SK-N-SH (cell line): ENCODE measurements at regions not wholly inside any gene's neighbourhood (a gene's known extent, or its start where the extent isn't known, plus 50 kb on each side); places are given as distances from the start of the nearest gene placed in this dataset.

Experiments
- CTCF ChIA-PET: fragments of 300-600, 350-600 bp; formaldehyde crosslinking; extraction: SDS; loops from one replicate; lab custom pipeline; 2021; lab: Yijun Ruan, JAX
- POLR2A ChIA-PET: fragments of 350-600 bp; sonication (Branson Sonifier 250); formaldehyde crosslinking; extraction: SDS; loops from one replicate; lab custom pipeline; 2020; ENCODE audit warnings: antibody characterized with exemption, inconsistent platforms; lab: Yijun Ruan, JAX
- DNase-seq: peaks from one replicate; pipeline ENCODE4 v3.0.0; 2012
- H2AFZ ChIP-seq: fragments of 200-600 bp; sonication (generic); 2 replicates; pipeline ENCODE4 v1.8.1; 2016; ENCODE audit warnings: antibody characterized with exemption, mild to moderate bottlenecking, low read depth
- H3F3A ChIP-seq: fragments of 200-600 bp; sonication (generic); replicated peaks from 2 replicates; pipeline ENCODE3; 2016; ENCODE audit warnings: antibody characterized with exemption, mild to moderate bottlenecking; ENCODE audit not compliant: insufficient read depth
- H3K27ac ChIP-seq, 2 experiments: fragments of 200-500 bp in 1 of 2; fragments of 200-600 bp in 1 of 2; sonication (Bioruptor generic) in 1 of 2; sonication (generic), shearing (Covaris generic) in 1 of 2; 2 replicates each; pipeline versions ENCODE4 v1.5.1 to v1.6.1; 2014 to 2016; ENCODE audit warnings: low read depth in 2 of 2, inconsistent platforms in 1 of 2, low read length in 1 of 2, mild to moderate bottlenecking in 1 of 2, mixed read lengths in 1 of 2
- H3K27me3 ChIP-seq: fragments of 200-600 bp; sonication (generic), shearing (Covaris generic); 2 replicates; pipeline ENCODE4 v1.6.1; 2016; ENCODE audit warnings: mixed run types; ENCODE audit not compliant: insufficient read depth
- H3K36me3 ChIP-seq, 2 experiments: fragments of 200-500 bp in 1 of 2; fragments of 200-600 bp in 1 of 2; sonication (Bioruptor generic) in 1 of 2; sonication (generic) in 1 of 2; replicated peaks in 1 of 2; 2 replicates each; pipeline versions ENCODE3 to v1.5.1; 2014 to 2016; ENCODE audit warnings: low read length in 1 of 2, mild to moderate bottlenecking in 1 of 2; ENCODE audit not compliant: insufficient read depth in 2 of 2, control insufficient read depth in 1 of 2
- H3K4me1 ChIP-seq, 2 experiments: fragments of 200-500 bp in 1 of 2; fragments of 200-600 bp in 1 of 2; sonication (Bioruptor generic) in 1 of 2; sonication (generic), shearing (Covaris generic) in 1 of 2; 2 replicates each; pipeline versions ENCODE4 v1.5.1 to v1.6.1; 2014 to 2016; ENCODE audit warnings: low read depth in 1 of 2, low read length in 1 of 2, mixed run types in 1 of 2; ENCODE audit not compliant: insufficient read depth in 2 of 2, control insufficient read depth in 1 of 2
- H3K4me2 ChIP-seq: fragments of 200-600 bp; sonication (generic), shearing (Covaris generic); 2 replicates; pipeline ENCODE4 v1.6.1; 2017; ENCODE audit warnings: mixed run types
- H3K4me3 ChIP-seq, 2 experiments: fragments of 200-500 bp in 1 of 2; fragments of 200-600 bp in 1 of 2; sonication (Bioruptor generic) in 1 of 2; sonication (generic), shearing (Covaris generic) in 1 of 2; 2 replicates each; pipeline versions ENCODE4 v1.5.1 to v1.8.1; 2014 to 2016; ENCODE audit warnings: low read depth in 2 of 2, inconsistent platforms in 1 of 2, low read length in 1 of 2, mild to moderate bottlenecking in 1 of 2, mixed read lengths in 1 of 2, moderate library complexity in 1 of 2
- H3K79me2 ChIP-seq: fragments of 200-600 bp; sonication (generic); 2 replicates; pipeline ENCODE4 v1.8.1; 2017; ENCODE audit warnings: mild to moderate bottlenecking; ENCODE audit not compliant: insufficient read depth
- H3K9ac ChIP-seq: fragments of 200-600 bp; sonication (generic); 2 replicates; pipeline ENCODE4 v1.6.1; 2017; ENCODE audit warnings: mixed run types
- H3K9me2 ChIP-seq: fragments of 200-600 bp; sonication (generic); 2 replicates; pipeline ENCODE4 v1.6.1; 2017; ENCODE audit warnings: mixed run types
- H3K9me3 ChIP-seq: fragments of 200-600 bp; sonication (generic); 2 replicates; pipeline ENCODE4 v1.6.1; 2017; ENCODE audit warnings: mixed run types, mild to moderate bottlenecking, moderate library complexity
- H4K20me1 ChIP-seq: fragments of 200-600 bp; sonication (generic); 2 replicates; pipeline ENCODE4 v1.6.1; 2017; ENCODE audit warnings: mild to moderate bottlenecking, mixed run types; ENCODE audit not compliant: insufficient read depth
- EP300 ChIP-seq, 2 experiments: IDR thresholded peaks; 2 replicates each; pipeline versions ENCODE4 v1.4.0 to v1.6.1; 2012; ENCODE audit warnings: borderline replicate concordance in 1 of 2, low read depth in 1 of 2, low read length in 1 of 2
- FOXM1 ChIP-seq: IDR thresholded peaks from 2 replicates; pipeline ENCODE4 v1.4.0; 2012; ENCODE audit warnings: low read depth, mild to moderate bottlenecking
- GATA2 ChIP-seq: sonication (generic); formaldehyde crosslinking; IDR thresholded peaks from 2 replicates; pipeline ENCODE4 v1.5.0; 2020; ENCODE audit warnings: mild to moderate bottlenecking, missing genetic modification reagents
- MEF2A ChIP-seq: IDR thresholded peaks from 2 replicates; pipeline ENCODE4 v1.4.0; 2012; ENCODE audit warnings: low read depth, borderline replicate concordance
- POLR2AphosphoS5 ChIP-seq: IDR thresholded peaks from 2 replicates; pipeline ENCODE4 v1.6.1; 2012; ENCODE audit warnings: low read depth, low read length
- RCOR1 ChIP-seq: fragments of 150-350 bp; IDR thresholded peaks from 2 replicates; pipeline ENCODE4 v1.6.1; 2017; ENCODE audit warnings: antibody characterized with exemption, low read length
- RFX5 ChIP-seq: IDR thresholded peaks from 2 replicates; pipeline ENCODE4 v1.6.1; 2012; ENCODE audit warnings: mild to moderate bottlenecking, improper control_type of control experiment, low read length
- RXRA ChIP-seq: IDR thresholded peaks from 2 replicates; pipeline ENCODE4 v1.4.0; 2012; ENCODE audit warnings: low read depth, mild to moderate bottlenecking, borderline replicate concordance
- SIN3A ChIP-seq: IDR thresholded peaks from 2 replicates; pipeline ENCODE4 v1.6.1; 2012; ENCODE audit warnings: low read depth, mild to moderate bottlenecking, low read length, moderate library complexity, borderline replicate concordance
- SMC3 ChIP-seq: IDR thresholded peaks from 2 replicates; pipeline ENCODE4 v1.6.1; 2012; ENCODE audit warnings: low read depth, low read length, improper control_type of control experiment
- TAF1 ChIP-seq: IDR thresholded peaks from 2 replicates; pipeline ENCODE4 v1.6.1; 2012; ENCODE audit warnings: low read depth, mild to moderate bottlenecking, low read length, moderate library complexity, borderline replicate concordance
- TCF12 ChIP-seq: IDR thresholded peaks from 2 replicates; pipeline ENCODE4 v1.4.0; 2012
- YY1 ChIP-seq: IDR thresholded peaks from 2 replicates; pipeline ENCODE4 v1.4.0; 2012; ENCODE audit warnings: low read depth, mild to moderate bottlenecking
- WGBS: methylation state at CpG from one replicate; pipeline ENCODE4 v1.1.6; 2017; ENCODE audit warnings: low lambda C conversion rate; 5-methylcytosine and 5-hydroxymethylcytosine counted together
- TF ChIP-seq, protein P1 (sequence below): fragments of 200-600 bp; sonication (generic); IDR thresholded peaks from 2 replicates; pipeline ENCODE4 v1.6.1; 2017; ENCODE audit warnings: antibody characterized with exemption, mild to moderate bottlenecking, moderate library complexity
- TF ChIP-seq, protein P2 (sequence below): IDR thresholded peaks from 2 replicates; pipeline ENCODE4 v1.4.0; 2012; ENCODE audit warnings: low read depth
- TF ChIP-seq, protein P3 (sequence below): IDR thresholded peaks from 2 replicates; pipeline ENCODE4 v1.4.0; 2012; ENCODE audit warnings: low read depth, borderline replicate concordance
- TF ChIP-seq, protein P4 (sequence below): fragments of 150-350 bp; IDR thresholded peaks from 2 replicates; pipeline ENCODE4 v1.6.1; 2016; ENCODE audit warnings: mild to moderate bottlenecking, low read depth, low read length

DNA sequence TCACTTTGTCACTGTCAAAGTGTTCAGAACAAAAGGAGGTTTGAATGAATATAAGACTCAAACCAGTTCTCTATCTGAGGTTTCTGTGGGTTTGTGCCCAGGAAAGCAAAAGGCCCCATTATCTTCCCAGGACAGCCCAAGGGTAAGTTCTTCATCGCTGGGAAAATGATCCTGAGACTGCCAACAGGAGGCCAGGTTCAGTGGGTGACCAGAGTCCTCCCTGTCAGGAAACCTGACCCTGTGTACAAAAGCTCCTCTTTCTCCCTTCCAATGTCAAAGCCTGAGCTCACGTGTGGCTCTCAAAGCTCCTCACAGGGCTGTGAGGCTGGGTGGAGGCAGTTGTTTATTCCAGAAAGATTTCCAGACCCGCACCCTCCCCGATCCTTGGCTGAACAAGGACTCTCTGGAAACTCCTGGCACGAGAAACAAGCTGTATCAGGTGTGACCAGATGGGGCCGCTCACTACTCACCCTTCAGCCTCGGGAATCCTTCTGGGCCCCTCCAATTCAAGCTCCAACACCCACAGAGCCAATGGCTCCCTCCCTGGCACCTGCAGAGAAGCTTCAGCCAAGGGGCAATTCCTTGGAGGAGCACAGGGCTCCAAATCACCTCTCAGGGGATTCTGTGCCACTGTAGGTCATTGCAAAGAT, 1516.7 kb downstream of the TSPY10 start:
- no peaks in the 10 kb centered on the region for H3F3A ChIP-seq
- no peak overlapping the region for H3K4me3 ChIP-seq
- CTCF ChIA-PET = no interaction called here
- no peak overlapping the region for H3K4me2 ChIP-seq
- H4K20me1 ChIP-seq = no peaks in the 10 kb centered on the region
- TF ChIP-seq MEF2A (no peak), TCF12 (no peak), EP300 (IDR thresholded peaks at IDR 0.05; ENCODE audit: borderline replicate concordance in 1 of 2, low read depth in 1 of 2, low read length in 1 of 2) (no peak), RFX5 (no peak), TAF1 (no peak), SIN3A (no peak), GATA2 (CRISPR knock-in tag) (no peak), SMC3 (no peak), POLR2AphosphoS5 (no peak), FOXM1 (no peak), RXRA (no peak), YY1 (no peak), RCOR1 (no peak)
- TF ChIP-seq, protein P1, sequence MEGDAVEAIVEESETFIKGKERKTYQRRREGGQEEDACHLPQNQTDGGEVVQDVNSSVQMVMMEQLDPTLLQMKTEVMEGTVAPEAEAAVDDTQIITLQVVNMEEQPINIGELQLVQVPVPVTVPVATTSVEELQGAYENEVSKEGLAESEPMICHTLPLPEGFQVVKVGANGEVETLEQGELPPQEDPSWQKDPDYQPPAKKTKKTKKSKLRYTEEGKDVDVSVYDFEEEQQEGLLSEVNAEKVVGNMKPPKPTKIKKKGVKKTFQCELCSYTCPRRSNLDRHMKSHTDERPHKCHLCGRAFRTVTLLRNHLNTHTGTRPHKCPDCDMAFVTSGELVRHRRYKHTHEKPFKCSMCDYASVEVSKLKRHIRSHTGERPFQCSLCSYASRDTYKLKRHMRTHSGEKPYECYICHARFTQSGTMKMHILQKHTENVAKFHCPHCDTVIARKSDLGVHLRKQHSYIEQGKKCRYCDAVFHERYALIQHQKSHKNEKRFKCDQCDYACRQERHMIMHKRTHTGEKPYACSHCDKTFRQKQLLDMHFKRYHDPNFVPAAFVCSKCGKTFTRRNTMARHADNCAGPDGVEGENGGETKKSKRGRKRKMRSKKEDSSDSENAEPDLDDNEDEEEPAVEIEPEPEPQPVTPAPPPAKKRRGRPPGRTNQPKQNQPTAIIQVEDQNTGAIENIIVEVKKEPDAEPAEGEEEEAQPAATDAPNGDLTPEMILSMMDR = no peak
- TF ChIP-seq, protein P2, sequence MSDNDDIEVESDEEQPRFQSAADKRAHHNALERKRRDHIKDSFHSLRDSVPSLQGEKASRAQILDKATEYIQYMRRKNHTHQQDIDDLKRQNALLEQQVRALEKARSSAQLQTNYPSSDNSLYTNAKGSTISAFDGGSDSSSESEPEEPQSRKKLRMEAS = no peak
- TF ChIP-seq, protein P3, sequence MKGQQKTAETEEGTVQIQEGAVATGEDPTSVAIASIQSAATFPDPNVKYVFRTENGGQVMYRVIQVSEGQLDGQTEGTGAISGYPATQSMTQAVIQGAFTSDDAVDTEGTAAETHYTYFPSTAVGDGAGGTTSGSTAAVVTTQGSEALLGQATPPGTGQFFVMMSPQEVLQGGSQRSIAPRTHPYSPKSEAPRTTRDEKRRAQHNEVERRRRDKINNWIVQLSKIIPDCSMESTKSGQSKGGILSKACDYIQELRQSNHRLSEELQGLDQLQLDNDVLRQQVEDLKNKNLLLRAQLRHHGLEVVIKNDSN = no peak
- TF ChIP-seq, protein P4, sequence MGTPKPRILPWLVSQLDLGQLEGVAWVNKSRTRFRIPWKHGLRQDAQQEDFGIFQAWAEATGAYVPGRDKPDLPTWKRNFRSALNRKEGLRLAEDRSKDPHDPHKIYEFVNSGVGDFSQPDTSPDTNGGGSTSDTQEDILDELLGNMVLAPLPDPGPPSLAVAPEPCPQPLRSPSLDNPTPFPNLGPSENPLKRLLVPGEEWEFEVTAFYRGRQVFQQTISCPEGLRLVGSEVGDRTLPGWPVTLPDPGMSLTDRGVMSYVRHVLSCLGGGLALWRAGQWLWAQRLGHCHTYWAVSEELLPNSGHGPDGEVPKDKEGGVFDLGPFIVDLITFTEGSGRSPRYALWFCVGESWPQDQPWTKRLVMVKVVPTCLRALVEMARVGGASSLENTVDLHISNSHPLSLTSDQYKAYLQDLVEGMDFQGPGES = no peak
- H3K9me2 ChIP-seq = no peaks in the 10 kb centered on the region
- no peaks in the 10 kb centered on the region for H3K27me3 ChIP-seq
- no peaks in the 10 kb centered on the region for H3K9me3 ChIP-seq
- H3K79me2 ChIP-seq = no peaks in the 10 kb centered on the region
- H3K36me3 ChIP-seq = no peaks in the 10 kb centered on the region
- POLR2A ChIA-PET = no interaction called here
- H3K4me1 ChIP-seq = no peaks in the 10 kb centered on the region
- no peak for DNase-seq
- H2AFZ ChIP-seq = no peak overlapping the region
- H3K27ac ChIP-seq = no peak overlapping the region
- WGBS = no CpG with 5 or more reads among the region's 7 CpGs
- H3K9ac ChIP-seq = no peak overlapping the region
